H9 (cell line): ENCODE measurements at regions not wholly inside any gene's neighbourhood (a gene's known extent, or its start where the extent isn't known, plus 50 kb on each side); places are given as distances from the start of the nearest gene placed in this dataset.

Experiments
- DNase-seq: peaks from one replicate; pipeline ENCODE4 v3.0.0-alpha.2; 2017
- H2AFZ ChIP-seq: one replicate; pipeline ENCODE4 v1.6.1; 2013; ENCODE audit warnings: mild to moderate bottlenecking, low read length, control low read depth, moderate library complexity
- H2AK5ac ChIP-seq: 2 replicates; pipeline ENCODE4 v1.6.1; 2013; ENCODE audit warnings: low read length, control low read depth, mixed read lengths; ENCODE audit not compliant: insufficient read length
- H2BK120ac ChIP-seq: one replicate; pipeline ENCODE4 v1.6.1; 2013; ENCODE audit warnings: low read depth, mild to moderate bottlenecking, low read length, control low read depth, inconsistent platforms; ENCODE audit not compliant: poor library complexity, severe bottlenecking
- H2BK12ac ChIP-seq: 2 replicates; pipeline ENCODE4 v1.6.1; 2013; ENCODE audit warnings: low read length, control low read depth, mixed read lengths, low read depth; ENCODE audit not compliant: insufficient read length
- H2BK15ac ChIP-seq: 2 replicates; pipeline ENCODE4 v1.6.1; 2013; ENCODE audit warnings: low read depth, low read length, control low read depth
- H2BK20ac ChIP-seq: one replicate; pipeline ENCODE4 v1.6.1; 2013; ENCODE audit warnings: low read depth, mild to moderate bottlenecking, low read length, control low read depth, inconsistent platforms; ENCODE audit not compliant: poor library complexity, severe bottlenecking
- H2BK5ac ChIP-seq: 2 replicates; pipeline ENCODE4 v1.6.1; 2013; ENCODE audit warnings: low read length, control low read depth, mixed read lengths; ENCODE audit not compliant: insufficient read length
- H3K14ac ChIP-seq: 2 replicates; pipeline ENCODE4 v1.6.1; 2013; ENCODE audit warnings: low read length, control low read depth; ENCODE audit not compliant: insufficient read depth
- H3K18ac ChIP-seq: 2 replicates; pipeline ENCODE4 v1.6.1; 2013; ENCODE audit warnings: low read depth, mild to moderate bottlenecking, mixed read lengths, low read length, control low read depth; ENCODE audit not compliant: insufficient read length
- H3K23ac ChIP-seq: 2 replicates; pipeline ENCODE4 v1.6.1; 2013; ENCODE audit warnings: low read length, control low read depth, mixed read lengths, low read depth; ENCODE audit not compliant: insufficient read length
- H3K23me2 ChIP-seq: 2 replicates; pipeline ENCODE4 v1.6.1; 2013; ENCODE audit warnings: low read depth, mild to moderate bottlenecking, mixed read lengths, low read length, control low read depth; ENCODE audit not compliant: insufficient read length, poor library complexity, severe bottlenecking
- H3K27ac ChIP-seq: 2 replicates; pipeline ENCODE4 v1.5.1; 2013; ENCODE audit warnings: low read length, control low read depth, mixed read lengths, low read depth; ENCODE audit not compliant: insufficient read length
- H3K27me3 ChIP-seq: 2 replicates; pipeline ENCODE4 v1.6.1; 2013; ENCODE audit warnings: low read length, control low read depth, inconsistent platforms; ENCODE audit not compliant: insufficient read depth
- H3K4ac ChIP-seq: 2 replicates; pipeline ENCODE4 v1.6.1; 2013; ENCODE audit warnings: low read depth, mild to moderate bottlenecking, control low read depth, inconsistent platforms, low read length, moderate library complexity
- H3K4me1 ChIP-seq: 2 replicates; pipeline ENCODE4 v1.6.1; 2013; ENCODE audit warnings: low read length, control low read depth, inconsistent platforms; ENCODE audit not compliant: insufficient read depth
- H3K4me2 ChIP-seq: 2 replicates; pipeline ENCODE4 v1.6.1; 2013; ENCODE audit warnings: low read length, control low read depth, mixed read lengths; ENCODE audit not compliant: insufficient read length, insufficient read depth
- H3K56ac ChIP-seq: 2 replicates; pipeline ENCODE4 v1.6.1; 2013; ENCODE audit warnings: low read depth, mild to moderate bottlenecking, mixed read lengths, low read length, control low read depth; ENCODE audit not compliant: insufficient read length
- H3K79me1 ChIP-seq: 2 replicates; pipeline ENCODE4 v1.6.1; 2013; ENCODE audit warnings: low read depth, mild to moderate bottlenecking, moderate library complexity, low read length, control low read depth, inconsistent platforms; ENCODE audit not compliant: insufficient read depth, poor library complexity, severe bottlenecking
- H3K79me2 ChIP-seq: 2 replicates; pipeline ENCODE4 v1.6.1; 2013; ENCODE audit warnings: low read length, control low read depth, inconsistent platforms; ENCODE audit not compliant: insufficient read depth
- H3K9ac ChIP-seq: 2 replicates; pipeline ENCODE4 v1.6.1; 2013; ENCODE audit warnings: low read length, control low read depth, mixed read lengths; ENCODE audit not compliant: insufficient read length; ENCODE audit errors: extremely low read depth
- H3K9me3 ChIP-seq: one replicate; pipeline ENCODE4 v1.6.1; 2013; ENCODE audit warnings: low read depth, low read length, inconsistent platforms; ENCODE audit not compliant: control insufficient read depth
- H3T11ph ChIP-seq: one replicate; pipeline ENCODE4 v1.6.1; 2013; ENCODE audit warnings: mild to moderate bottlenecking, low read length, control low read depth, inconsistent platforms
- H4K20me1 ChIP-seq: one replicate; pipeline ENCODE4 v1.6.1; 2013; ENCODE audit not compliant: control insufficient read depth, insufficient read length, insufficient read depth
- H4K5ac ChIP-seq: 2 replicates; pipeline ENCODE4 v1.6.1; 2013; ENCODE audit warnings: low read depth, mild to moderate bottlenecking, mixed read lengths, low read length, control low read depth; ENCODE audit not compliant: insufficient read length
- H4K8ac ChIP-seq: replicated peaks from 2 replicates; pipeline ENCODE4 v1.6.1; 2013; ENCODE audit warnings: low read length, control low read depth, mixed read lengths, low read depth; ENCODE audit not compliant: insufficient read length
- H4K91ac ChIP-seq: 2 replicates; pipeline ENCODE4 v1.6.1; 2013; ENCODE audit warnings: low read depth, mild to moderate bottlenecking, moderate library complexity, mixed read lengths, low read length, control low read depth; ENCODE audit not compliant: insufficient read length
- H3K27ac Mint-ChIP-seq, 3 experiments: 2 replicates in 2 of 3; 3 replicates in 1 of 3; pipeline ENCODE4 v1.8.0; 2020 to 2021; ENCODE audit warnings: mixed read lengths in 3 of 3, mild to moderate bottlenecking in 1 of 3, moderate library complexity in 1 of 3
- H3K27me3 Mint-ChIP-seq: 2 replicates; pipeline ENCODE4 v1.8.0; 2021; ENCODE audit warnings: low read depth, mild to moderate bottlenecking, moderate library complexity, mixed read lengths
- H3K36me3 Mint-ChIP-seq, 3 experiments: 2 replicates in 2 of 3; 3 replicates in 1 of 3; pipeline ENCODE4 v1.8.0; 2020 to 2021; ENCODE audit warnings: low read depth in 3 of 3, mixed read lengths in 3 of 3; ENCODE audit not compliant: insufficient read depth in 1 of 3
- H3K4me1 Mint-ChIP-seq, 2 experiments: 2 replicates each; pipeline ENCODE4 v1.8.0; 2020; ENCODE audit warnings: mixed read lengths in 2 of 2
- H3K4me3 Mint-ChIP-seq, 2 experiments: 2 replicates in 1 of 2; 3 replicates in 1 of 2; pipeline ENCODE4 v1.8.0; 2020 to 2021; ENCODE audit warnings: mild to moderate bottlenecking in 2 of 2, mixed read lengths in 2 of 2, moderate library complexity in 1 of 2
- H3K9me3 Mint-ChIP-seq, 2 experiments: 2 replicates in 1 of 2; 3 replicates in 1 of 2; pipeline ENCODE4 v1.8.0; 2020; ENCODE audit warnings: mild to moderate bottlenecking in 2 of 2, mixed read lengths in 2 of 2, moderate library complexity in 1 of 2
- CTCF ChIP-seq: fragments of 200-600 bp; sonication (generic); conservative IDR thresholded peaks from 3 replicates; pipeline ENCODE4 v1.8.0; 2021; ENCODE audit warnings: antibody characterized with exemption, mild to moderate bottlenecking
- WGBS: extraction: QIAGEN DNeasy Blood & Tissue Kit; methylation state at CpG from one replicate; pipeline ENCODE4 v1.1.7; 2013; ENCODE audit warnings: missing lambda C conversion rate, low lambda C conversion rate, mixed read lengths; ENCODE audit not compliant: insufficient read length; ENCODE audit errors: extremely low coverage; 5-methylcytosine and 5-hydroxymethylcytosine counted together

- no peak overlapping the region for H4K8ac ChIP-seq
- H3K4me3 Mint-ChIP-seq = no peak overlapping the region
Observed at GRCh38 chr12:58651850-58652249, 268.5 kb downstream of the LRIG3 start.

More at GRCh38 chr12:58651850-58652249, 268.5 kb downstream of the LRIG3 start:
- Histone ChIP-seq H2AK5ac (no peak overlapping the region), H2BK120ac (no peak overlapping the region), H3K4me2 (no peak overlapping the region), H2BK20ac (no peak overlapping the region), H3K23me2 (no peaks in the 10 kb centered on the region), H3K4ac (no peak overlapping the region), H4K20me1 (no peaks in the 10 kb centered on the region), H2BK5ac (no peak overlapping the region), H3K18ac (no peak overlapping the region), H3K56ac (no peak overlapping the region), H3K27ac (no peak overlapping the region), H3K9ac (no peak overlapping the region), H3K9me3 (peaks cover 13% of the 10 kb centered on the region), H2AFZ (no peak overlapping the region), H3K4me1 (no peaks in the 10 kb centered on the region), H3K23ac (no peak overlapping the region), H4K5ac (no peak overlapping the region), H3K79me1 (no peaks in the 10 kb centered on the region), H3K27me3 (no peaks in the 10 kb centered on the region), H2BK15ac (no peak overlapping the region), H3K14ac (no peak overlapping the region), H3K79me2 (no peaks in the 10 kb centered on the region), H2BK12ac (no peak overlapping the region), H4K91ac (no peak overlapping the region), H3T11ph (no peak overlapping the region)
- Mint-ChIP-seq H3K4me1 (no peaks in the 10 kb centered on the region), H3K9me3 (peaks cover 18 to 23% of the 10 kb centered on the region in 2 experiments), H3K27me3 (no peaks in the 10 kb centered on the region; the same call in 1 of the 2 replicates), H3K36me3 (peaks cover 2 to 25% (median 8%) of the 10 kb centered on the region in 3 experiments; a peak in 6 of 7 replicates), H3K27ac (no peak overlapping the region)
- no peak for TF ChIP-seq CTCF
- DNase-seq = no peak
- no CpG with 5 or more reads among the region's 3 CpGs for WGBS
